Loucy (cell line): ENCODE measurements at regions not wholly inside any gene's neighbourhood (a gene's known extent, or its start where the extent isn't known, plus 50 kb on each side); places are given as distances from the start of the nearest gene placed in this dataset.

Experiments
- EZH2phosphoT487 ChIP-seq: fragments of 200-600 bp; IDR thresholded peaks from 2 replicates; pipeline ENCODE4 v1.6.1; 2018; ENCODE audit warnings: antibody characterized with exemption, mild to moderate bottlenecking, moderate library complexity, borderline replicate concordance
- TF ChIP-seq, protein P1 (sequence below): fragments of 200-600 bp; sonication (generic); conservative IDR thresholded peaks from 2 replicates; pipeline ENCODE4 v1.5.1; 2014; ENCODE audit warnings: mild to moderate bottlenecking, antibody characterized with exemption, low read length

DNA sequence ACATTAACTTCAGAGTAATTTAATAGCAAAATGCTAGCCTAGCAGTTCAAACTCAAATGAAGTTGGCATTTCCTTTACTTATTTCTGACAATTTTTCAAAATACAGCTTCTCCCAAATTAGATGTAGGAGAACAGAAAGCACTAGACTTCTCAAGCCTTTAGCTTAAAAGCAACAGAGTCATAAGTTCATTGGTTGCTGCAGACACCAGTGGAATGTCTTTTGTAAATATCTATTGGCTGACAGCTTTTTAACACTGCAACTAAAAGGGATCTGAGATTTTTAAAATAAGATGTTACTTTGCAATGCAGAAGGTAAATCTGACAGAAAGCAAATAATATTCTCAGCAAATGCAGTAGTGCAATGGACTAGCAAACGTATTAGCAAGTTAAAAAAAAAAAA lies 259.3 kb downstream of the TBL1XR1 start:
- TF ChIP-seq, protein P1, sequence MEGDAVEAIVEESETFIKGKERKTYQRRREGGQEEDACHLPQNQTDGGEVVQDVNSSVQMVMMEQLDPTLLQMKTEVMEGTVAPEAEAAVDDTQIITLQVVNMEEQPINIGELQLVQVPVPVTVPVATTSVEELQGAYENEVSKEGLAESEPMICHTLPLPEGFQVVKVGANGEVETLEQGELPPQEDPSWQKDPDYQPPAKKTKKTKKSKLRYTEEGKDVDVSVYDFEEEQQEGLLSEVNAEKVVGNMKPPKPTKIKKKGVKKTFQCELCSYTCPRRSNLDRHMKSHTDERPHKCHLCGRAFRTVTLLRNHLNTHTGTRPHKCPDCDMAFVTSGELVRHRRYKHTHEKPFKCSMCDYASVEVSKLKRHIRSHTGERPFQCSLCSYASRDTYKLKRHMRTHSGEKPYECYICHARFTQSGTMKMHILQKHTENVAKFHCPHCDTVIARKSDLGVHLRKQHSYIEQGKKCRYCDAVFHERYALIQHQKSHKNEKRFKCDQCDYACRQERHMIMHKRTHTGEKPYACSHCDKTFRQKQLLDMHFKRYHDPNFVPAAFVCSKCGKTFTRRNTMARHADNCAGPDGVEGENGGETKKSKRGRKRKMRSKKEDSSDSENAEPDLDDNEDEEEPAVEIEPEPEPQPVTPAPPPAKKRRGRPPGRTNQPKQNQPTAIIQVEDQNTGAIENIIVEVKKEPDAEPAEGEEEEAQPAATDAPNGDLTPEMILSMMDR, result no peak
- TF ChIP-seq EZH2phosphoT487, result no peak
